Lower leg skin (tissue), 3 donors: ENCODE measurements at regions not wholly inside any gene's neighbourhood (a gene's known extent, or its start where the extent isn't known, plus 50 kb on each side); places are given as distances from the start of the nearest gene placed in this dataset.

ENCODE experiments used
- CTCF ChIP-seq, 3 donors: fragments of 450-650 bp; IDR thresholded peaks; one replicate each; pipeline ENCODE4 v1.5.1; 2016; ENCODE audit warnings: antibody characterized with exemption in 3 of 3, mild to moderate bottlenecking in 3 of 3, moderate library complexity in 2 of 3
- POLR2A ChIP-seq, 2 donors: fragments of 450-650 bp; IDR thresholded peaks; one replicate each; pipeline ENCODE4 v1.6.1; 2016 to 2017; ENCODE audit warnings: antibody characterized with exemption in 2 of 2, mild to moderate bottlenecking in 1 of 2, moderate library complexity in 1 of 2

DNA sequence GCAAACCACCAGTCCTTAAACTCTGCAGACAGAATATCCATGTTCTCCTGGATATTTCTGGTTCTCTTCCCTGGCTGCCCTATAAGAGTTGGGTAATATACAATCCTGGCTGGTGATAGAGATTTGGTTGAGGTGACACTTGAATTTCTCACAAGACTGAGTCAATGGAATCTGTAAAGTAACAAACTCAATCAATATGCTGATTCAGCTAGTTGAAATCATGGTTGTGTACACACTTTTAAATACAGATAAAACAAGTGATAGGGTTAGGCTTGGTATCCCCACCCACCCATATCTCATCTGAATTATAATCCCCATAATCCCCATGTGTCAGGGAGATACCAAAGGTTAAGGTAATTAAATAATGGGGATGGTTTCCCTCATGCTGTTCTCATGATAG lies 349.2 kb upstream of the MAD2L1 start:
- no peak for TF ChIP-seq CTCF (IDR thresholded peaks at IDR 0.05)
- TF ChIP-seq POLR2A (IDR thresholded peaks at IDR 0.05) = no peak
